SJSA1 (cell line): ENCODE measurements at regions not wholly inside any gene's neighbourhood (a gene's known extent, or its start where the extent isn't known, plus 50 kb on each side); places are given as distances from the start of the nearest gene placed in this dataset.

Source experiments
- DNase-seq, 2 experiments: peaks; one replicate each; pipeline ENCODE4 v3.0.0-alpha.2; 2015 to 2020; ENCODE audit warnings: low spot score in 2 of 2, low read depth in 1 of 2
- H3K27ac ChIP-seq: fragments of 250-450 bp; sonication (Bioruptor Pico); 2 replicates; pipeline ENCODE4 v1.5.1; 2020; ENCODE audit warnings: mild to moderate bottlenecking, moderate library complexity
- H3K27me3 ChIP-seq: fragments of 250-450 bp; sonication (Bioruptor Pico); replicated peaks from 2 replicates; pipeline ENCODE4 v1.5.1; 2020; ENCODE audit warnings: mild to moderate bottlenecking, moderate library complexity
- H3K36me3 ChIP-seq: fragments of 250-450 bp; sonication (Bioruptor Pico); 2 replicates; pipeline ENCODE4 v1.5.1; 2020; ENCODE audit warnings: mild to moderate bottlenecking
- H3K4me1 ChIP-seq: fragments of 250-450 bp; sonication (Bioruptor Pico); replicated peaks from 2 replicates; pipeline ENCODE4 v1.6.1; 2021; ENCODE audit warnings: mild to moderate bottlenecking
- H3K4me3 ChIP-seq: fragments of 250-450 bp; sonication (Bioruptor Pico); 2 replicates; pipeline ENCODE4 v1.5.1; 2020; ENCODE audit warnings: mild to moderate bottlenecking
- H3K9me3 ChIP-seq: fragments of 250-450 bp; sonication (Bioruptor Pico); replicated peaks from 2 replicates; pipeline ENCODE4 v1.5.1; 2020; ENCODE audit warnings: mild to moderate bottlenecking

DNA sequence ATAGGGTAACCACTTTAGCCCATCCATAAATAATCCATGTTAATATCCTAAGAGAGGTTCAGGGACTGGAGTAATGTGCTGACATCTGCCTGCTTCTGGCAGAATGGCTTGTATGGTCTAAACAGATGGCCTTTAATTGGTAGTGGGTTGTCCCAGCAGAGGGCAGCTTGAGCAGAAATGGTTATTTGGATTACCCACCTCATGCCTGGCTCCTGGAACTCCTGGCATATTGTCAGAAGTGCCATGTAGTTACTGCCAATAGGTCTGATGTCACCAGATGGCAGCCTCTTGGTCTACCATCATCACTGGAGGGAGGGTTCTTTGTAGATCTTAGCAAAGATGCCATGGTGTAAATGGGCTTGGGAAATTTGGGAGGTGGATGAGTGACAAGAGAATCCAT, 157.5 kb upstream of the SOX9 start:
- Histone ChIP-seq H3K27ac (no peak overlapping the region), H3K36me3 (no peaks in the 10 kb centered on the region), H3K4me1 (no peaks in the 10 kb centered on the region), H3K9me3 (peaks cover 6% of the 10 kb centered on the region; the same call in 1 of the 2 replicates), H3K4me3 (no peak overlapping the region), H3K27me3 (0 out of 2 replicates have a peak, but pooled peaks cover 3% of the 10 kb centered on the region)
- no peak for DNase-seq

DNA sequence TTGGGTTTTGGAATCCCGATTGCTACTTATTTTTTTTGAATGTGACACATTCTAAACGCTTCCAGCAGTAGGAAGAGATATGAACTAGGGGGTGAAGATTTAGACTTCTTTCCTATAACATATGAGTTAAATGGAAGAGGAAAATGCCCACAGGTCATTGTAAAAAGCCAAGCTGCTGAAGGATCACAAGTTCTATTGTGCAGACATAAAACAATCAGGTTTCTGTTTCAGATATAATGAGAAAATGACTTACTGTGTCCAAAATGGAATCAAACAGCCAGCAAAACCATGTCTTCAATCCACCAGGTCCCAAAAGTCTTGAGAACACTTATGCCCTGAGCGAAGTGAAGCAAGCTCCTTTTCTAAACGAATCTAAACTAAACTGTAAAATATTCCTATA, 157.0 kb upstream of the SOX9 start:
- Histone ChIP-seq H3K27ac (no peak overlapping the region), H3K4me1 (no peaks in the 10 kb centered on the region), H3K27me3 (0 out of 2 replicates have a peak, but pooled peaks cover 3% of the 10 kb centered on the region), H3K9me3 (peaks cover 6% of the 10 kb centered on the region; the same call in 1 of the 2 replicates), H3K36me3 (no peaks in the 10 kb centered on the region), H3K4me3 (no peak overlapping the region)
- no peak for DNase-seq

GRCh38 chr17:71964559-71964958, 156.3 kb upstream of the SOX9 start:
- no peak overlapping the region for H3K27ac ChIP-seq

DNA sequence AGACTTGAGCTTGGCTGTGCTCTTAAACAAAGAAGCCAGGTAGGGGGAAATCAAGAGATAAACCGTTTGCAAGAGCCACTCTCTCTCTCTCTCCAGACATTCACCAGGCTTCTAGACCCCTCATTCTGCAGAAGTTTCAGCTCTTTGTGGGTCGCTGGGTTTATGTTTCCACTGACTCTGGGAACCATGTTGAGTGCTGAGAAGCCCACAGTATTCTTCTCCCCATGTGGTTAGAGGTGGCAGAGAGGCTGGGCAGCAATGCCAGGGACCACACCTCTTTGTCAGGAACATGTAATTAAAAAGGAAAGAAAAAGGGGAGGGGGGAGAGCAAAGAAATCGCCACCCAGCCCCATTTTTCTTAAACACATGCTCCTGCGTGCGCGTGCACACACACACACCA, 154.8 kb upstream of the SOX9 start:
- no peaks in the 10 kb centered on the region for H3K4me1 ChIP-seq
- no peaks in the 10 kb centered on the region for H3K36me3 ChIP-seq
- no peak overlapping the region for H3K4me3 ChIP-seq
- 0 out of 2 replicates have a peak, but pooled peaks cover 3% of the 10 kb centered on the region for H3K27me3 ChIP-seq
- no peak overlapping the region for H3K27ac ChIP-seq
- DNase-seq, result no peak
- H3K9me3 ChIP-seq, result peaks cover 6% of the 10 kb centered on the region; the same call in 1 of the 2 replicates

More at GRCh38 chr17:71964559-71964958, 156.3 kb upstream of the SOX9 start:
- Histone ChIP-seq H3K9me3 (peaks cover 6% of the 10 kb centered on the region; the same call in 1 of the 2 replicates), H3K4me1 (no peaks in the 10 kb centered on the region), H3K36me3 (no peaks in the 10 kb centered on the region), H3K27me3 (0 out of 2 replicates have a peak, but pooled peaks cover 3% of the 10 kb centered on the region), H3K4me3 (no peak overlapping the region)
- DNase-seq, result no peak

DNA sequence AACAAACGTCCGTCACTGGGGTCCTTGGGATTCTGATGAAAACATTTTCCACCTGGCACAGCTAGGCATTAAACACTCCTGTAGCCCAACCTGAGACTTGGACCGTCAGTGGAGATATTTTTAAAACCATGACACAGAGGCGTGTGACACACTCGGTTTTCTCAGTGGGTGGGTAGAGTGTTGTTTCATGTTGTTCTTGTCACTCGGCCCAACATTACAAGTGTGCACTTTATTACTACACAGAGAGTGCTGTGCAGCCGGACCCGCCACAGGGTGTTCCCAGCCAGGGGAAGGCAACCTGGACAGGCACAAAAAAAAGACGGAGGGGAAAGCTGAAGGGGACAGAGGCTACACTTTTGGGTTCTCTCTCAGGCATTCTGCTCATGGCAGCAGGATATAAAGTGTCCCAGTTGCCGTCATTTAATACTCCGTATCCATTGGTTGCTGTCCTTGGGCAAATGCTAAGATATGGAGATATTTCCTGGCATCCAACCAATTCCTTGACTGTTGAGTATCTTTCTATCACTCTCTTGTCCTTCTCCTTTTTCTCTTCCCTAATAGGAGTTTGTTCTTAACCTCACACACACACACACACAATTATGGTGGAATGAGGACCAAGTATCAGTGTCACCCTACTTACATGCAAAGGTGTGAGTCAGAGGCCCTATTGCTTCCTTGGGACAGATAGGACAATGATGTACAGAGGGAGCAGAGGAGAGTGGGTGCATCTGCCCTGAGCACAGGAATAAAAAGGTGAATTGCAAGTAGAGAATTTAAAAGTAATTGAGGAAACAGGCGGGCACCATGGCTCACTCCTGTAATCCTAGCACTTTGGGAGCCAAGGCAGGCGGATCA, 154.1 kb upstream of the SOX9 start:
- Histone ChIP-seq H3K27me3 (0 out of 2 replicates have a peak, but pooled peaks cover 3% of the 10 kb centered on the region), H3K4me1 (no peaks in the 10 kb centered on the region), H3K36me3 (no peaks in the 10 kb centered on the region), H3K27ac (no peak overlapping the region), H3K4me3 (no peak overlapping the region), H3K9me3 (peaks cover 6% of the 10 kb centered on the region; the same call in 1 of the 2 replicates)
- no peak for DNase-seq

DNA sequence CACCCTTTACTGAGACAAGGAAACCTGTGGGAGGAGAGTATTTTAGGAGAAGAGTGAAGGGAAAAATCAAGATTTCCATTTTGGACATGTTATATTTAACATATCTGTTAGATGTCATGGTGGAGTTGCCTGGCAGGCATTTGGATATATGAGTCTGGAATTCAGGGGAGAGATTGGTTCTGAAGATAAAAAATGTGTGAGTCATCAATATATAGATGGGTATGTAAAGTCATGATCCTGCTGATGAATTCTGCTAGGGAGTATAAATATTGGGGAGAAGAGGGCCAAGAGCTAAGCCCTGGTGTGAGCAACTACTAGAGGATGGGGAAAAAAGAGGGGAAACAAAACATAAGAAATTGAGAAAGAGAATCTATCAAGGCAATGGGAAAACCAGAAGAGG, 151.3 kb upstream of the SOX9 start:
- Histone ChIP-seq H3K4me3 (no peak overlapping the region), H3K36me3 (no peaks in the 10 kb centered on the region), H3K9me3 (no peaks in the 10 kb centered on the region; the same call in 1 of the 2 replicates), H3K27ac (no peak overlapping the region), H3K4me1 (no peaks in the 10 kb centered on the region), H3K27me3 (0 out of 2 replicates have a peak, but pooled peaks cover 3% of the 10 kb centered on the region)
- DNase-seq, result no peak

DNA sequence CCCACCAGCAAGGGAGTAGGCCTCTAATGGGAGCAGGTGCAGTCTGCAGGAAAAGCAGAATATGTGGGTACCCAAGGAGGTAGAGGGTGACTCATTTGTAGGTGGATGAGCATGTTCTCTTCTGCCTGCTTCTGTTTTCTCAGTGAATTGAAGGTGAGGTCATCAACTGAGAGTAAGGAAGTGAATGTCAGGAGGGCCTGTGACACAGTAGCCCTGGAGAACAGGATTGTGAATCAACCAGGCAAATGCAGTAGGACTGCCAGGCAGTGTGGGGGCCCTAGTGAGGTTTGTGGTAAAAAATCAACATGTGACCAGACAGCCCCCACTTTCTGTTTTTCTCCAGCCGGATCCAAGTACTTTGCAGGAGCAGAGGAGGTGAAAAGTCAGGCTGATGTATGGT, 150.5 kb upstream of the SOX9 start:
- DNase-seq, result no peak
- 0 out of 2 replicates have a peak, but pooled peaks cover 3% of the 10 kb centered on the region for H3K4me1 ChIP-seq
- 0 out of 2 replicates have a peak, but pooled peaks cover 3% of the 10 kb centered on the region for H3K27me3 ChIP-seq
- H3K9me3 ChIP-seq, result no peaks in the 10 kb centered on the region
- H3K36me3 ChIP-seq, result no peaks in the 10 kb centered on the region
- no peak overlapping the region for H3K4me3 ChIP-seq
- no peak overlapping the region for H3K27ac ChIP-seq

DNA sequence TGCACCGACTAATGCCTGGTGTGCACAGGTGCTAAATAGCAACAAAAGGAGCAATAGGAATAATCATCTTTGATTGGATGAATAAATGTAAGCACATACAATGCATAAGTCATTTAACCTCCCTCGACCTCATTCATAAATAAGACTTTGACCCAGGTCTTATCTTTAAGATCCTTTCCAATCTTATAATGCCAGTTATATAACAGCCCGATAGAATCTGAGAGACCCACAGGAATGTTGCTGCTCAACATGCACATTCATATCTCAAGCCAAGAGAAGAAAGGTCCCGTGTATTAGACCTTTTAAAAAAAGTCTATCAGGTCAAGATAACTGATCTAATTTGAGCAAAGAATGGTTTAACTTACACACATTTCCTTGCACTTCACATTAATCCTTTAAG, 146.8 kb upstream of the SOX9 start:
- DNase-seq, result no peak
- H3K4me3 ChIP-seq, result no peak overlapping the region
- H3K27ac ChIP-seq, result no peak overlapping the region
- H3K36me3 ChIP-seq, result no peaks in the 10 kb centered on the region
- peaks cover 6% of the 10 kb centered on the region; the same call in 1 of the 2 replicates for H3K4me1 ChIP-seq
- no peaks in the 10 kb centered on the region for H3K27me3 ChIP-seq
- no peaks in the 10 kb centered on the region for H3K9me3 ChIP-seq

DNA sequence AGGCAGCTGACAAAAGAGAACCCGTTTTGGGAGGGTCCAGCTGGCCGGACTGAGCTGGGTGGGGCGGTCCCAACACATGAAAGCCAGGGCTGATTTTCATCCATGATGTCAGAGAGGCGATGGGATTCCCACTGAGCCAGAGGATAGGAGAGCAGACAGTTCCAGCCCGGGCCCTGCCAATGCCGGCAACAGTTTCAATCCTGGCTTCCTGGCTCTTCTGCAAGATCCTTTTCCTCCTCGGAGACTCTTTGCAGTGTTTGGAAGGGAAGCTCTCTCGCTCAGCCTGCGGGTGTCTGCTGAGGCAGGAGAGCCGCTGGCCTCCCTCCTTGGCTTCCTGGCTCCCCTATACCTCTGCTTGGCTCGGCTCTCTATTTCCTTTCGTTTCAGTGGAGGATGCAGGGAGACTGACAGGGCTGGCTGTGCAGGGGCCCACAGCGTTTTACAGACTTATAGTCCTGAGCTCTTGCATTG, 145.5 kb upstream of the SOX9 start:
- H3K4me3 ChIP-seq, result peak overlapping the region; percentile 26
- DNase-seq, result no peak
- H3K36me3 ChIP-seq, result no peaks in the 10 kb centered on the region
- no peaks in the 10 kb centered on the region for H3K9me3 ChIP-seq
- H3K27me3 ChIP-seq, result no peaks in the 10 kb centered on the region
- H3K27ac ChIP-seq, result no peak overlapping the region; the same call in 1 of the 2 replicates
- peaks cover 6% of the 10 kb centered on the region; the same call in 1 of the 2 replicates for H3K4me1 ChIP-seq

DNA sequence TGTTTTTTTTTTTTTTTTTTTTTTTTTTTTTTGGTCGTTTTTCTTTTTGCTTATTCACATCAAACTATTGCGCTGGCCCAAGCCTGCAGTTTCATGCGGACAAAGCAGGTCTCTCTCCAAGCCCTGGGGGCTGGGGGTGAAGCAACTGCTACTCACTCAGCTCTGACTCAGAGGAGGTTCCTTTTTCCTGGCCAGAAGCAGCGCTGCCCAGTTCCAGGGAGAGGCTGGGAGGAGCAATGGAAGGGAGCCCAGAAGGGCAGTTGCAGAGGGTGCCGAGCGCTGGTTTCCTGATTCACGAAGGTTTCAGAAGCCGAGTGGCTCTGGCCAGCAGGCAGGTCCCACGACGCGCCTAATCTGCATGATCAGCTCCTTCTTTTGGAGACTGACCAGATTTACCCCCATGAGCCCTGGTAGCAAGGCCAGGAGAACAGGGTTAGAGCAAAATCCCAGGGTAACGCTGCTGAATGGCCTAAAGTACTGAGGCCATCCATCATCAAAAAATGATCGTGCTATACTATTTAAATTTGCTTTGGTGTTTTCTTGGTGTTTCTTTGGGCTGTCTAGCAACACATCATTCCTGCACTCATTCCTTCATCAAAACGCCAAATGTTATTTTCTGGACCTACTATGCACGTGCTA, 144.7 kb upstream of the SOX9 start:
- Histone ChIP-seq H3K4me3 (no peak overlapping the region), H3K27me3 (no peaks in the 10 kb centered on the region), H3K9me3 (no peaks in the 10 kb centered on the region), H3K36me3 (no peaks in the 10 kb centered on the region), H3K4me1 (peaks cover 6% of the 10 kb centered on the region; the same call in 1 of the 2 replicates), H3K27ac (no peak overlapping the region)
- peak; percentile 56 to 79 for DNase-seq

DNA sequence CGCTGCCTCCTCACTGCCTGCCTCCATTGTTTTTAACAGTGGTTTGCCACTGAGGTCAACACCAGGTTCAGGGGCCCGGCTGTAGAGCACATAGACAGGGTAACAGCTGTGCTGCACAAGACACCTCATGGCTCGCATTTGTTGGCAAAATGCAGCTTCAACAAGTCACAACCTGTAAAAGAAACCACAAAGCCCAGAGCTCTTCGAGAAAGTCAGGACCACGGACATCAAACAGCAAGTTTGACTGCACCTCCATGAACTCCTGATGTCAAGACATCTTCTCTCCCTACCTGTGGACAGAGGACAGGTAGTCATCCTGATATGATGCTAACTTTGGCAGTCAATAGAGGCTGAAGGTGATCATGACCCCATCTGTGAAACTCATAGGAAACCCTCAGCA, 142.4 kb upstream of the SOX9 start:
- no peak for DNase-seq
- H3K36me3 ChIP-seq, result no peaks in the 10 kb centered on the region
- no peaks in the 10 kb centered on the region for H3K27me3 ChIP-seq
- H3K27ac ChIP-seq, result no peak overlapping the region
- H3K4me1 ChIP-seq, result peaks cover 6% of the 10 kb centered on the region; the same call in 1 of the 2 replicates
- H3K4me3 ChIP-seq, result no peak overlapping the region
- H3K9me3 ChIP-seq, result no peaks in the 10 kb centered on the region

DNA sequence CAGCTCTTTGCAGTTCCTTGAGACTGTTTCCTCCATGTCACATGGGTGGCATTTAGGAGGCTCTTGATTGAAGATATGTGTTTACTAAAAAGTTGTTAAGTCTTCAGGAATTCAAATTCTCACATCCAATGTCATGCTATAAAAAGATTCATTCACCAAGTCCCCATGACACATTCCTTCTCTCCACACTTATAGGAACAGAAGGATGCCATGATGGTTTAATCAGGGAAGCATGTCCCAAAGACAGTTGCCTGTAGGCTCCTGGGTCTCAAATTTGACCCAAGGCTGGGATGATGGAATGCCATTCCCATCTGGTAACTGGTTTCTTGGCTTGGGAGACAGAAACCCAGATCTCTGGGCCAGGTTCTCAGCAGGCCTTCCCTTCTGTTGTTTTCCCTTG, 140.6 kb upstream of the SOX9 start:
- H3K4me1 ChIP-seq, result peaks cover 4% of the 10 kb centered on the region; the same call in 1 of the 2 replicates
- no peak for DNase-seq
- no peaks in the 10 kb centered on the region for H3K36me3 ChIP-seq
- H3K27me3 ChIP-seq, result no peaks in the 10 kb centered on the region
- no peak overlapping the region for H3K4me3 ChIP-seq
- H3K9me3 ChIP-seq, result no peaks in the 10 kb centered on the region
- H3K27ac ChIP-seq, result no peak overlapping the region

DNA sequence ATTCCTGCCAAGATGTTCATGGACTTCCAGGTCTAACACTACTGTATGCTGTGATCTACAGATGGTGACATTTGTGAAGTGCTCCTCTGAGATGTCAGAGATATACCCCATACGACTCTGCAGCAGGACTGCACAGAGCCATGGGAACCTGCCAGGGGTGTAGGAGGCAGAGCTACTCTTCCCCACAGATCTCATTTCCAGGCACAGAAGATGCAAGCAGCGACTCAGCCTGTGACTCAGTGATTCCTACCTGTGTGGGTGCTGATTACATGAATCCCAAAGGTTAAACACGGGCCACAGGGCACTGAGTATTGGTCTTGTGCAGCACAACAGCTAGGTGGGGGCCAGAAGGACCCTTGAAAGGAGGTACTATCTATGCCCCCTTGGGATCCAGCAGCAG, 137.0 kb upstream of the SOX9 start:
- no peak for DNase-seq

More for the DNA sequence above, 137.0 kb upstream of the SOX9 start:
- Histone ChIP-seq H3K36me3 (no peaks in the 10 kb centered on the region), H3K4me3 (no peak overlapping the region), H3K4me1 (no peaks in the 10 kb centered on the region), H3K9me3 (no peaks in the 10 kb centered on the region), H3K27ac (no peak overlapping the region), H3K27me3 (no peaks in the 10 kb centered on the region)
